ENCODE measurements at regions not wholly inside any gene's neighbourhood (a gene's known extent, or its start where the extent isn't known, plus 50 kb on each side); places are given as distances from the start of the nearest gene placed in this dataset.

- Histone ChIP-seq H3K4me1 (ENCODE audit: insufficient read depth, low read length) (no peaks in the 10 kb centered on the region), H3K9me3 (ENCODE audit: control insufficient read depth in 1 of 2, insufficient read depth in 1 of 2, low read length in 2 of 2) (no peaks in the 10 kb centered on the region), H3K4me3 (ENCODE audit: low read length) (no peak overlapping the region), H3K27me3 (ENCODE audit: control insufficient read depth in 1 of 2, insufficient read depth in 2 of 2, low read length in 2 of 2) (no peaks in the 10 kb centered on the region), H3K27ac (ENCODE audit: low read depth in 1 of 2, low read length in 2 of 2) (no peak overlapping the region), H3K36me3 (ENCODE audit: insufficient read depth, low read length) (no peaks in the 10 kb centered on the region)
- Mint-ChIP-seq H3K4me3 (no peak overlapping the region), H3K27ac (no peak overlapping the region), H3K27me3 (no peaks in the 10 kb centered on the region), H3K4me1 (ENCODE audit: low read depth) (no peaks in the 10 kb centered on the region), H3K36me3 (ENCODE audit: low read depth) (no peaks in the 10 kb centered on the region), H3K9me3 (peaks cover 9% of the 10 kb centered on the region)
- DNase-seq (no peak), ATAC-seq (ENCODE audit: poor library complexity) (no peak)
- intact Hi-C loops (cut with DNase I, micrococcal nuclease), result no loop called here
- POLR2A ChIA-PET, result no interaction called here
- CTCF ChIA-PET, result no interaction called here
- TF ChIP-seq CTCF (IDR thresholded peaks at IDR 0.05), result no peak
Measured at GRCh38 chr20:6509374-6509773, 258.1 kb upstream of the BMP2 start.

- H3K4me3 ChIP-seq (ENCODE audit: low read length), result no peak overlapping the region
- CTCF ChIA-PET, result no interaction called here
- no peaks in the 10 kb centered on the region for H3K27me3 ChIP-seq (ENCODE audit: control insufficient read depth in 1 of 2, insufficient read depth in 2 of 2, low read length in 2 of 2)
- no peaks in the 10 kb centered on the region for H3K4me1 ChIP-seq (ENCODE audit: insufficient read depth, low read length)
- H3K27ac ChIP-seq (ENCODE audit: low read depth in 1 of 2, low read length in 2 of 2), result no peak overlapping the region
- H3K36me3 ChIP-seq (ENCODE audit: insufficient read depth, low read length), result no peaks in the 10 kb centered on the region
- POLR2A ChIA-PET, result no interaction called here
- no peaks in the 10 kb centered on the region for H3K27me3 Mint-ChIP-seq
- H3K9me3 Mint-ChIP-seq, result peaks cover 11% of the 10 kb centered on the region
- no peaks in the 10 kb centered on the region for H3K4me1 Mint-ChIP-seq (ENCODE audit: low read depth)
- H3K27ac Mint-ChIP-seq, result no peak overlapping the region
- H3K4me3 Mint-ChIP-seq, result no peak overlapping the region
- H3K36me3 Mint-ChIP-seq (ENCODE audit: low read depth), result no peaks in the 10 kb centered on the region
- ATAC-seq (ENCODE audit: poor library complexity) (no peak), DNase-seq (no peak)
- H3K9me3 ChIP-seq (ENCODE audit: control insufficient read depth in 1 of 2, insufficient read depth in 1 of 2, low read length in 2 of 2), result no peaks in the 10 kb centered on the region
- intact Hi-C loops (cut with DNase I, micrococcal nuclease), result no loop called here
- TF ChIP-seq CTCF (IDR thresholded peaks at IDR 0.05), result no peak
Measured at GRCh38 chr20:6506906-6507305, 260.6 kb upstream of the BMP2 start.

- no peaks in the 10 kb centered on the region for H3K36me3 Mint-ChIP-seq (ENCODE audit: low read depth)
- no peak overlapping the region for H3K4me3 Mint-ChIP-seq
- no peak for DNase-seq
- no peaks in the 10 kb centered on the region for H3K27me3 ChIP-seq (ENCODE audit: control insufficient read depth in 1 of 2, insufficient read depth in 2 of 2, low read length in 2 of 2)
- H3K9me3 Mint-ChIP-seq, result peaks cover 15% of the 10 kb centered on the region
- ChIA-PET CTCF (no interaction called here), POLR2A (no interaction called here)
- no peak for ATAC-seq (ENCODE audit: poor library complexity)
- no peak overlapping the region for H3K27ac Mint-ChIP-seq
- intact Hi-C loops (cut with DNase I, micrococcal nuclease), result no loop called here
- no peak for TF ChIP-seq CTCF (IDR thresholded peaks at IDR 0.05)
- no peaks in the 10 kb centered on the region for H3K4me1 Mint-ChIP-seq (ENCODE audit: low read depth)
- no peaks in the 10 kb centered on the region for H3K27me3 Mint-ChIP-seq
- no peak overlapping the region for H3K27ac ChIP-seq (ENCODE audit: low read depth in 1 of 2, low read length in 2 of 2)
- no peaks in the 10 kb centered on the region for H3K36me3 ChIP-seq (ENCODE audit: insufficient read depth, low read length)
- peaks cover 0 to 4% of the 10 kb centered on the region in 2 experiments for H3K9me3 ChIP-seq (ENCODE audit: control insufficient read depth in 1 of 2, insufficient read depth in 1 of 2, low read length in 2 of 2)
- no peaks in the 10 kb centered on the region for H3K4me1 ChIP-seq (ENCODE audit: insufficient read depth, low read length)
- no peak overlapping the region for H3K4me3 ChIP-seq (ENCODE audit: low read length)
Measured at GRCh38 chr20:6504826-6505225, 262.7 kb upstream of the BMP2 start.
